ENCODE measurements at regions not wholly inside any gene's neighbourhood (a gene's known extent, or its start where the extent isn't known, plus 50 kb on each side); places are given as distances from the start of the nearest gene placed in this dataset.

GRCh38 chr3:103601666-103602065, 1166.9 kb downstream of the ZPLD1 start:
- no peaks in the 10 kb centered on the region for H3K36me3 ChIP-seq
- no peak for TF ChIP-seq CTCF (IDR thresholded peaks at IDR 0.05)
- no peaks in the 10 kb centered on the region for H3K9me3 ChIP-seq
- intact Hi-C loops (cut with DNase I) = no loop called here
- no peak overlapping the region for H3K4me3 ChIP-seq
- DNase-seq (no peak), ATAC-seq (no peak)
- no peaks in the 10 kb centered on the region for H3K27me3 ChIP-seq
- no peak overlapping the region for H3K27ac ChIP-seq
- no peaks in the 10 kb centered on the region for H3K4me1 ChIP-seq

- no peaks in the 10 kb centered on the region for H3K27me3 ChIP-seq
- DNase-seq (no peak), ATAC-seq (no peak)
- no peaks in the 10 kb centered on the region for H3K36me3 ChIP-seq
- no peaks in the 10 kb centered on the region for H3K9me3 ChIP-seq
- H3K4me1 ChIP-seq = no peaks in the 10 kb centered on the region
- intact Hi-C loops (cut with DNase I) = no loop called here
- H3K4me3 ChIP-seq = no peak overlapping the region
- no peak for TF ChIP-seq CTCF (IDR thresholded peaks at IDR 0.05)
- H3K27ac ChIP-seq = no peak overlapping the region
These were observed 1174.7 kb downstream of the ZPLD1 start for GRCh38 chr3:103609472-103609871.

GRCh38 chr3:103613397-103614156, 1178.8 kb downstream of the ZPLD1 start:
- H3K9me3 ChIP-seq = no peaks in the 10 kb centered on the region
- H3K4me1 ChIP-seq = no peaks in the 10 kb centered on the region
- H3K36me3 ChIP-seq = no peaks in the 10 kb centered on the region
- no peak overlapping the region for H3K4me3 ChIP-seq
- H3K27me3 ChIP-seq = no peaks in the 10 kb centered on the region
- no peak for TF ChIP-seq CTCF (IDR thresholded peaks at IDR 0.05)
- H3K27ac ChIP-seq = no peak overlapping the region
- ATAC-seq (no peak), DNase-seq (no peak)
- intact Hi-C loops (cut with DNase I) = no loop called here

GRCh38 chr3:103614719-103615118, 1179.9 kb downstream of the ZPLD1 start:
- Histone ChIP-seq H3K36me3 (no peaks in the 10 kb centered on the region), H3K4me3 (no peak overlapping the region), H3K9me3 (no peaks in the 10 kb centered on the region), H3K27me3 (no peaks in the 10 kb centered on the region), H3K27ac (no peak overlapping the region), H3K4me1 (no peaks in the 10 kb centered on the region)
- TF ChIP-seq CTCF (IDR thresholded peaks at IDR 0.05) = no peak
- ATAC-seq = no peak
- DNase-seq = no peak
- intact Hi-C loops (cut with DNase I) = no loop called here

GRCh38 chr3:103617961-103618360, 1183.1 kb downstream of the ZPLD1 start:
- no peak overlapping the region for H3K27ac ChIP-seq
- no peaks in the 10 kb centered on the region for H3K4me1 ChIP-seq
- DNase-seq (no peak), ATAC-seq (no peak)
- H3K27me3 ChIP-seq = no peaks in the 10 kb centered on the region
- intact Hi-C loops (cut with DNase I) = no loop called here
- no peaks in the 10 kb centered on the region for H3K36me3 ChIP-seq
- H3K9me3 ChIP-seq = no peaks in the 10 kb centered on the region
- no peak for TF ChIP-seq CTCF (IDR thresholded peaks at IDR 0.05)
- no peak overlapping the region for H3K4me3 ChIP-seq

- H3K27me3 ChIP-seq = no peaks in the 10 kb centered on the region
- intact Hi-C loops (cut with DNase I) = no loop called here
- no peak overlapping the region for H3K27ac ChIP-seq
- TF ChIP-seq CTCF (IDR thresholded peaks at IDR 0.05) = no peak
- DNase-seq = no peak
- no peak for ATAC-seq
- no peak overlapping the region for H3K4me3 ChIP-seq
- no peaks in the 10 kb centered on the region for H3K36me3 ChIP-seq
- no peaks in the 10 kb centered on the region for H3K4me1 ChIP-seq
- H3K9me3 ChIP-seq = no peaks in the 10 kb centered on the region
These were observed 1189.5 kb downstream of the ZPLD1 start for GRCh38 chr3:103624271-103624670.

All from upper lobe of right lung (tissue), 1 donor.